Endothelial cell of umbilical vein (primary cell): ENCODE measurements at regions not wholly inside any gene's neighbourhood (a gene's known extent, or its start where the extent isn't known, plus 50 kb on each side); places are given as distances from the start of the nearest gene placed in this dataset.

ENCODE experiments used
- BruUV-seq: library from RNA; stranded (reverse); fragments of 400-500 nt; replicated peaks from 2 replicates; lab custom pipeline; 2021; lab: Mats Ljungman, UMichigan
- CTCF ChIA-PET: fragments of 300-600, 350-600 bp; sonication (Branson Sonifier 250); formaldehyde crosslinking; loops from one replicate; lab custom pipeline; 2021; ENCODE audit warnings: antibody characterized with exemption, inconsistent platforms; lab: Charles Lee
- POLR2A ChIA-PET: fragments of 300-600, 350-600 bp; sonication (Branson Sonifier 250); formaldehyde crosslinking; loops from one replicate; lab custom pipeline; 2021; ENCODE audit warnings: antibody characterized with exemption, inconsistent platforms; lab: Charles Lee
- DNase-seq: peaks from one replicate; pipeline ENCODE4 v3.0.0-alpha.2; 2011; ENCODE audit warnings: low read depth, low spot score
- FAIRE-seq: peaks from 2 replicates; lab custom pipeline; 2011; peaks lifted over from hg19 to GRCh38; lab: Jason Lieb, UNC
- H2AFZ ChIP-seq: 2 replicates; pipeline ENCODE4 v1.6.0; 2012; ENCODE audit warnings: low read depth, low read length, control low read depth, inconsistent platforms
- H3K27ac ChIP-seq: 2 replicates; pipeline ENCODE4 v1.5.1; 2011; ENCODE audit warnings: low read depth, mild to moderate bottlenecking, control low read depth, low read length, moderate library complexity; ENCODE audit not compliant: insufficient read depth
- H3K27me3 ChIP-seq, 2 experiments: 2 replicates each; pipeline versions ENCODE4 v1.6.0 to v1.6.1; 2011; ENCODE audit warnings: low read length in 2 of 2, mixed read lengths in 1 of 2; ENCODE audit not compliant: control insufficient read depth in 2 of 2, insufficient read depth in 2 of 2
- H3K36me3 ChIP-seq, 2 experiments: 2 replicates in 1 of 2; 3 replicates in 1 of 2; pipeline ENCODE4 v1.5.1; 2011; ENCODE audit warnings: low read length in 2 of 2, mild to moderate bottlenecking in 1 of 2, moderate library complexity in 1 of 2; ENCODE audit not compliant: control insufficient read depth in 2 of 2, insufficient read depth in 2 of 2; ENCODE audit errors: extremely low read depth in 1 of 2
- H3K4me1 ChIP-seq: 3 replicates; pipeline ENCODE4 v1.5.1; 2011; ENCODE audit warnings: mild to moderate bottlenecking, low read length; ENCODE audit not compliant: control insufficient read depth, insufficient read depth; ENCODE audit errors: extremely low read depth
- H3K4me2 ChIP-seq: 2 replicates; pipeline ENCODE4 v1.6.1; 2011; ENCODE audit warnings: low read length, control low read depth, mixed read lengths; ENCODE audit not compliant: insufficient read depth
- H3K4me3 ChIP-seq, 3 experiments: fragments of 200-600 bp in 1 of 3; sonication (generic), shearing (Covaris generic) in 1 of 3; replicated peaks in 1 of 3; 2 replicates each; pipeline ENCODE4 v1.5.1; 2011 to 2016; ENCODE audit warnings: control low read depth in 3 of 3, low read length in 3 of 3, mild to moderate bottlenecking in 2 of 3, inconsistent platforms in 1 of 3, low read depth in 1 of 3, moderate library complexity in 1 of 3; ENCODE audit not compliant: insufficient read depth in 1 of 3
- H3K79me2 ChIP-seq: 2 replicates; pipeline ENCODE4 v1.6.0; 2012; ENCODE audit warnings: low read length, inconsistent platforms; ENCODE audit not compliant: control insufficient read depth, insufficient read depth
- H3K9ac ChIP-seq: replicated peaks from 2 replicates; pipeline ENCODE3; 2011; ENCODE audit warnings: low read length, control low read depth; ENCODE audit not compliant: insufficient read depth; ENCODE audit errors: extremely low read depth
- H3K9me1 ChIP-seq: replicated peaks from 3 replicates; pipeline ENCODE4 v1.6.0; 2011; ENCODE audit warnings: mild to moderate bottlenecking, low read length; ENCODE audit not compliant: control insufficient read depth, insufficient read depth; ENCODE audit errors: extremely low read depth
- H3K9me3 ChIP-seq: replicated peaks from 2 replicates; pipeline ENCODE4 v1.5.1; 2012; ENCODE audit warnings: low read length, inconsistent platforms; ENCODE audit not compliant: control insufficient read depth, insufficient read depth
- H4K20me1 ChIP-seq: replicated peaks from 2 replicates; pipeline ENCODE3; 2011; ENCODE audit warnings: mild to moderate bottlenecking, low read length; ENCODE audit not compliant: control insufficient read depth, insufficient read depth; ENCODE audit errors: extremely low read depth
- CTCF ChIP-seq, 2 donors: IDR thresholded peaks; 1 replicate in 1 of 2; 2 replicates in 1 of 2; pipeline ENCODE4 v1.5.1; 2011; ENCODE audit warnings: low read length in 2 of 2, mild to moderate bottlenecking in 2 of 2, moderate library complexity in 2 of 2, control low read depth in 1 of 2, inconsistent platforms in 1 of 2, low read depth in 1 of 2; ENCODE audit not compliant: insufficient read depth in 1 of 2; ENCODE audit errors: extremely low read depth in 1 of 2
- JUN ChIP-seq: IDR thresholded peaks from 2 replicates; pipeline ENCODE4 v1.6.1; 2011; ENCODE audit warnings: borderline replicate concordance, low read depth; ENCODE audit not compliant: insufficient read length, insufficient read depth
- MAX ChIP-seq: IDR thresholded peaks from 2 replicates; pipeline ENCODE4 v1.6.1; 2011; ENCODE audit not compliant: insufficient read depth, insufficient read length
- MYC ChIP-seq: IDR thresholded peaks from one replicate; pipeline ENCODE4 v1.6.1; 2011; ENCODE audit warnings: mild to moderate bottlenecking, low read depth, low read length
- POLR2A ChIP-seq: IDR thresholded peaks from 2 replicates; pipeline ENCODE4 v1.6.1; 2012; ENCODE audit warnings: low read depth, mild to moderate bottlenecking, control low read depth, low read length
- POLR2AphosphoS5 ChIP-seq: IDR thresholded peaks from 2 replicates; pipeline ENCODE4 v1.6.1; 2012; ENCODE audit warnings: low read depth, mild to moderate bottlenecking, control low read depth, low read length, moderate library complexity; ENCODE audit not compliant: insufficient read depth
- dilution Hi-C: fragments of 300-500 bp; cut with MboI; formaldehyde crosslinking; loops from one replicate; pipeline ENCODE4 v1.15.0; 2019; ENCODE audit warnings: low sequenced_read_pairs; ENCODE audit not compliant: extremely low pct_ligation_motif_present
- intact Hi-C: fragments of 100-400 bp; cut with micrococcal nuclease; formaldehyde crosslinking; loops from one replicate; pipeline ENCODE4 v1.10.0; 2022

GRCh38 chr7:67854221-67855178 lies 857.9 kb downstream of the TYW1 start:
- dilution Hi-C loops, result no loop called here
- intact Hi-C loops, result no loop called here
- no TSS peak for BruUV-seq
- POLR2A ChIA-PET, result no interaction called here
- H3K4me3 ChIP-seq, result no peak overlapping the region
- no peak overlapping the region for H3K9ac ChIP-seq
- no peaks in the 10 kb centered on the region for H3K79me2 ChIP-seq
- DNase-seq, result no peak
- no peaks in the 10 kb centered on the region for H3K9me1 ChIP-seq
- CTCF ChIA-PET, result no interaction called here
- H3K27ac ChIP-seq, result no peak overlapping the region
- no peak overlapping the region for H2AFZ ChIP-seq
- H3K27me3 ChIP-seq, result no peaks in the 10 kb centered on the region
- H3K36me3 ChIP-seq, result no peaks in the 10 kb centered on the region
- peaks cover 2% of the 10 kb centered on the region for H3K9me3 ChIP-seq
- no peak overlapping the region for H3K4me2 ChIP-seq
- TF ChIP-seq JUN (no peak), MAX (no peak), MYC (no peak), CTCF (IDR thresholded peaks at IDR 0.05; ENCODE audit: extremely low read depth in 1 of 2, insufficient read depth in 1 of 2, low read depth in 1 of 2, low read length in 2 of 2) (no peak), POLR2AphosphoS5 (no peak), POLR2A (no peak)
- H4K20me1 ChIP-seq, result no peaks in the 10 kb centered on the region
- FAIRE-seq, result no peak
- no peaks in the 10 kb centered on the region for H3K4me1 ChIP-seq
